Chondrocyte (in vitro differentiated cells): ENCODE measurements at regions not wholly inside any gene's neighbourhood (a gene's known extent, or its start where the extent isn't known, plus 50 kb on each side); places are given as distances from the start of the nearest gene placed in this dataset.

Source experiments
- DNase-seq: peaks from one replicate; pipeline ENCODE4 v3.0.0; 2021; ENCODE audit warnings: mixed read lengths, low spot score
- H3K27ac Mint-ChIP-seq: one replicate; pipeline ENCODE4 v1.8.0; 2021; ENCODE audit warnings: mild to moderate bottlenecking, moderate library complexity, mixed read lengths; ENCODE audit not compliant: unreplicated experiment
- H3K27me3 Mint-ChIP-seq: 2 replicates; pipeline ENCODE4 v1.8.0; 2021; ENCODE audit warnings: low read depth, mixed read lengths
- H3K36me3 Mint-ChIP-seq: 2 replicates; pipeline ENCODE4 v1.8.0; 2021; ENCODE audit warnings: low read depth, mixed read lengths
- H3K4me1 Mint-ChIP-seq: 2 replicates; pipeline ENCODE4 v1.8.0; 2021; ENCODE audit warnings: low read depth, mild to moderate bottlenecking, mixed read lengths
- H3K4me3 Mint-ChIP-seq: one replicate; pipeline ENCODE4 v1.8.0; 2021; ENCODE audit warnings: mild to moderate bottlenecking, moderate library complexity, mixed read lengths; ENCODE audit not compliant: unreplicated experiment
- H3K9me3 Mint-ChIP-seq: 2 replicates; pipeline ENCODE4 v1.8.0; 2021; ENCODE audit warnings: low read depth, mixed read lengths
- TF ChIP-seq, protein P1 (sequence below): fragments of 200-600 bp; sonication (generic); IDR thresholded peaks from 2 replicates; pipeline ENCODE4 v1.5.0; 2021; ENCODE audit warnings: antibody characterized with exemption, mild to moderate bottlenecking, moderate library complexity

DNA sequence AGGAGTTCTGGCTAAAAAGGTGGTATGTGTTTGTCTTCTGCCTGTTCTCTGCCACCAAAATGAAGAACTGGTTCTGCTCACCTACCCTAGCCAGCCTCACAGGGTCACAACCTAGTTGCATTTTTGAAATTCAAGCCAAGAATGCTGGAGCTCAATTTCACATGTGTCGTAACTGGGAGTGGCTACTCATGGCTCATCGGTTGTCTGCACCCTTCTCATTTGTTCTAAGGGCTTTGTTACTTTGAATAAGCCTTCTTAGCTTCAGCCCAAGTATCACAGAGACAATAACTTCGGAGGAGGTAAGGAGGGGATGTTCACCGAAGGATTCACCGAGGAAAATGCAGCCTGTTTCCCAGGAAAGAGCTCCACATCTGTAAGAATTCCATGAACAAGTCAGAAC is 134.3 kb upstream of the RARB start:
- Mint-ChIP-seq H3K4me1 (peaks cover 23% of the 10 kb centered on the region), H3K27ac (no peak overlapping the region), H3K27me3 (no peaks in the 10 kb centered on the region), H3K9me3 (peaks cover 2% of the 10 kb centered on the region), H3K36me3 (no peaks in the 10 kb centered on the region), H3K4me3 (no peak overlapping the region)
- no peak for DNase-seq
- TF ChIP-seq, protein P1, sequence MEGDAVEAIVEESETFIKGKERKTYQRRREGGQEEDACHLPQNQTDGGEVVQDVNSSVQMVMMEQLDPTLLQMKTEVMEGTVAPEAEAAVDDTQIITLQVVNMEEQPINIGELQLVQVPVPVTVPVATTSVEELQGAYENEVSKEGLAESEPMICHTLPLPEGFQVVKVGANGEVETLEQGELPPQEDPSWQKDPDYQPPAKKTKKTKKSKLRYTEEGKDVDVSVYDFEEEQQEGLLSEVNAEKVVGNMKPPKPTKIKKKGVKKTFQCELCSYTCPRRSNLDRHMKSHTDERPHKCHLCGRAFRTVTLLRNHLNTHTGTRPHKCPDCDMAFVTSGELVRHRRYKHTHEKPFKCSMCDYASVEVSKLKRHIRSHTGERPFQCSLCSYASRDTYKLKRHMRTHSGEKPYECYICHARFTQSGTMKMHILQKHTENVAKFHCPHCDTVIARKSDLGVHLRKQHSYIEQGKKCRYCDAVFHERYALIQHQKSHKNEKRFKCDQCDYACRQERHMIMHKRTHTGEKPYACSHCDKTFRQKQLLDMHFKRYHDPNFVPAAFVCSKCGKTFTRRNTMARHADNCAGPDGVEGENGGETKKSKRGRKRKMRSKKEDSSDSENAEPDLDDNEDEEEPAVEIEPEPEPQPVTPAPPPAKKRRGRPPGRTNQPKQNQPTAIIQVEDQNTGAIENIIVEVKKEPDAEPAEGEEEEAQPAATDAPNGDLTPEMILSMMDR = no peak

DNA sequence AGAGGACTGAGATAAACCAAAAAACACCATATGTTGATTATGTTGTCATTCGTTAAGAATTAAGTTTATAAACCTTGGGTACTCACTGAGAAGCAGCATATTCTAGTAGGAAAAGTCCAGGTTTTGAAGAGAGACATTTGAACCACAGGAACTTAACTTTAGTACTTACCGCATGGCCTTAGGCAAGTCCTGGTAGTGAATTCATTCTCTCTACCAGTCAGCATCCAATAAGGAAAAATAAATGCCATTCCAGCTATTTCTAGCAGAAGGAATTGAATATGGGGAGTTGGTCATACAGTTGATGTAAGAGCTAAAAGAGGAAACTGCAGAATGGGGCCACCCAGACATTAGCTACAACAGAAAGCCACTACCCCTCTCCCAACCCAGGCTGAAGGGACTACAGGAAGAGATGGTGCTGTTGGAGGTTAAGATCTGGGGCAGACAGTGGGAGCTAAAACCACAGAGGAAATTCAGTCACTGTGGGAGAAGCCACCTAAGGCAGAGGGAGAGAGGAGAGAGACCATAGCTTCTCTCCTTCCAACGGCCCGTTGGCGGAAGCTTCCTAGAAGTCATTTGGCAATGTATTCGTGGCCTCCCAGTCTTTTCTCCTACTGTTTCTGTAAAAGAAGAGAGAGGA is 133.8 kb upstream of the RARB start:
- no peak for DNase-seq
- no peak overlapping the region for H3K4me3 Mint-ChIP-seq
- H3K9me3 Mint-ChIP-seq = peaks cover 2% of the 10 kb centered on the region
- no peak overlapping the region for H3K27ac Mint-ChIP-seq
- TF ChIP-seq, protein P1 = no peak
- no peaks in the 10 kb centered on the region for H3K27me3 Mint-ChIP-seq
- H3K4me1 Mint-ChIP-seq = peaks cover 23% of the 10 kb centered on the region
- H3K36me3 Mint-ChIP-seq = no peaks in the 10 kb centered on the region

DNA sequence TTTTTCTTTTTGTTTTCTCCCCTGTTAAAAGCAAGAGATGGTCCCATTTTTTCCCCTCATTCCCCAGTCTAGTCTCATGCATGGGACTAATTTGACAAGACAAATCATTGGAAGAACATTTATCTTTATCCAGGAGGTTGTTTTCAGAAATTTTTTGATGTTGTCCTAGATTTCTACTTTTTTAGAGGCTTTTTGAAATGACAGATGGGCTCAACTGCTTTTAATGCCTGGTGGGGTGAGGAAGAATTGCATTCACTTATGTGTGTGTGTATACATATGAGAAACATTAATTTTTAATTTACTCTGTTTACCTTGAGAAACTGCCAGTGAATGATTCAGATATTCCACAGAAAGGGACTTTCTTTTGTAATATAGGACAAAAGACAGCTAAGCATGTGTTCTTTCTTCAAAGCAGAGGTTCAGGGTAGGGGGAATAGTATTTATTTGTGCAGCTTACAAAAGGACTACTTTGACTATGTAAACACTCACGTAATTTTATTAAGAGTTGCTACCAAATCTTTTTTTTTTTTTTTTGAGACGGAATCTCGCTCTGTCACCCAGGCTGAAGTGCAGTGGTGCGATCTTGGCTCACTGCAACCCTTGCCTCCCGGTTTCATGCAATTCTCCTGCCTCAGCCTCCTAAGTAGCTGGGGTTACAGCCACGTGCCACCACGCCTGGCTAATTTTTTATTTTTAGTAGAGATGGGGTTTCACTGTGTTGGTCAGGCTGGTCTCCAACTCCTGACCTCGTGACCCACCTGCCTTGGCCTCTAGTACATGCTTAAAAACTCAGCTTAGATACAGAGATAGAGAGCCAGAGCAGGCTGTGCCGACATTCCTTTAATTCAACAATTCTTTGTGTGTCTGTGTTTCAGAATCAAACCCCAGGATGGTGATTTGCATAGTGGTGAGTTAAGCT is 130.1 kb upstream of the RARB start:
- Mint-ChIP-seq H3K27ac (no peak overlapping the region), H3K36me3 (no peaks in the 10 kb centered on the region), H3K4me3 (no peak overlapping the region), H3K4me1 (peaks cover 21% of the 10 kb centered on the region), H3K9me3 (peaks cover 2% of the 10 kb centered on the region), H3K27me3 (no peaks in the 10 kb centered on the region)
- DNase-seq = no peak
- TF ChIP-seq, protein P1 = peak; percentile 62

DNA sequence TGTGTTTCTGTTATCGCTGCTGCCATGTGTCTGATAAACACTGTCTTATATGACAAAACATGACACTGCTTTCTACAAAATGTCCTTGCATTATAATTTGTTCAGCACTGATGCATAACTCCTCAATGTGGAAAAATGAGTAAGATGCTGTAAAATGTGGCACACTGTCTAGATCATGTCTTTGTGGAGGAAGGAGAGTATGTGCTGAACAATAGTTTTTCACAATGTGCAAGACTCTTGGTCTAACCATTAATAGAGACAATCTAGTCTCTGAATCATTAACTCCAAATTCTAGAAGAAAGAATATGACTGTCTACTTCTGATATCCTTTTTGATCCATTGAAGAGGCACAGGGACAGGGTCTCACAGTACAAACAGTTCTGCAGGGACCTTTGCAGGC is 127.9 kb upstream of the RARB start:
- no peaks in the 10 kb centered on the region for H3K27me3 Mint-ChIP-seq
- H3K27ac Mint-ChIP-seq = no peak overlapping the region
- H3K4me1 Mint-ChIP-seq = peaks cover 10% of the 10 kb centered on the region
- no peak overlapping the region for H3K4me3 Mint-ChIP-seq
- no peaks in the 10 kb centered on the region for H3K9me3 Mint-ChIP-seq
- no peaks in the 10 kb centered on the region for H3K36me3 Mint-ChIP-seq
- TF ChIP-seq, protein P1 = no peak
- DNase-seq = no peak

DNA sequence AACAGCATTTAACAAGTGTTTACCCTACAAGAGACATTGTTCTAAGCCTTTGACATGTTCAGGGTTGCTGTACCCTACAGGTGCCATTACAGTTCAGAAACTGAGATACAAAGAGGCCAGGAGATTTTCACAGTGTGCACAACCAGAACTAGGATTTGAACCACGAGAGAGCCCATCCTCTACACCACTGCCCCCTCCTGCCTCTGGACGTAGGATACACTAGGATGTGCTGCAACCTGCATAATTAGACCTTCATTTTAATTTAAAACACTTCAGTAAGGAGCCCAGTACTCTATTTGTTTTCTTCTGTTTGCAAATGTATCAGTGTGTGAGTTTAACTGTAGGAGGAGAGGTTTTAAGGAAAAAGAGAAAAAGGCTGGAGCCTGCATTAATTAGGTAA is 123.1 kb upstream of the RARB start:
- no peaks in the 10 kb centered on the region for H3K27me3 Mint-ChIP-seq
- TF ChIP-seq, protein P1 = no peak
- H3K4me1 Mint-ChIP-seq = no peaks in the 10 kb centered on the region
- no peaks in the 10 kb centered on the region for H3K36me3 Mint-ChIP-seq
- H3K4me3 Mint-ChIP-seq = no peak overlapping the region
- no peaks in the 10 kb centered on the region for H3K9me3 Mint-ChIP-seq
- no peak overlapping the region for H3K27ac Mint-ChIP-seq
- DNase-seq = no peak
